ENCODE measurements at regions not wholly inside any gene's neighbourhood (a gene's known extent, or its start where the extent isn't known, plus 50 kb on each side); places are given as distances from the start of the nearest gene placed in this dataset.
"Not testable (repeated sequence)": the region's sequence is repeated elsewhere in the genome, so short reads cannot be mapped to it uniquely, and the experiment has no call there.

DNA sequence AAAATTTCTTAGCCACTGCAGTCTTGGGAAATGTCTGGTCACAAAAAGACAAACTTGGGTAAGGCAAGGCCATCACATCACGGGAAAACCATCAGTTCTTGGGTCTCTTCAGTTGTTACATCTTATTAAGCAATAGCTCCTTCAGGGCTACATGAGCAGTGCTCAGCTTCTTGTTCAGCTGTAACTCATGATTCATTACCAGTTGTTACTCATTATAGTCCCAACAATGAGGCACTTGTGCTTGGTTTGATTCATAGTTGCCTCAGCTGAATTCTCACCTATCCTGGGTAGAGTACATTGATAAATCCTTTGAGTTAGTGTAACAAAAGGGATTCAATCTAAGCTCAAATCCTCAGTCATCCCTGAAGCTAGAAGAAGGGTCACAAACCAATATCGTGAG is 102.4 kb upstream of the DCC start:
- DNase-seq (no peak), ATAC-seq (no peak)
- intact Hi-C loops (cut with DNase I) = no loop called here
- no peaks in the 10 kb centered on the region for H3K9me3 ChIP-seq
- WGBS, 2 donors = 44 to 58% methylated on average over 2 of the region's 2 CpGs
- H3K27ac ChIP-seq = no peak overlapping the region
- no peaks in the 10 kb centered on the region for H3K4me1 ChIP-seq
- no peak overlapping the region for H3K4me3 ChIP-seq
- no peaks in the 10 kb centered on the region for H3K36me3 ChIP-seq (replicated peaks in 1 of 2; ENCODE audit: insufficient read depth in 1 of 2, low read depth in 2 of 2)
- H3K27me3 ChIP-seq = no peaks in the 10 kb centered on the region
- TF ChIP-seq POLR2A (IDR thresholded peaks at IDR 0.05) = no peak
- TF ChIP-seq, protein P1, sequence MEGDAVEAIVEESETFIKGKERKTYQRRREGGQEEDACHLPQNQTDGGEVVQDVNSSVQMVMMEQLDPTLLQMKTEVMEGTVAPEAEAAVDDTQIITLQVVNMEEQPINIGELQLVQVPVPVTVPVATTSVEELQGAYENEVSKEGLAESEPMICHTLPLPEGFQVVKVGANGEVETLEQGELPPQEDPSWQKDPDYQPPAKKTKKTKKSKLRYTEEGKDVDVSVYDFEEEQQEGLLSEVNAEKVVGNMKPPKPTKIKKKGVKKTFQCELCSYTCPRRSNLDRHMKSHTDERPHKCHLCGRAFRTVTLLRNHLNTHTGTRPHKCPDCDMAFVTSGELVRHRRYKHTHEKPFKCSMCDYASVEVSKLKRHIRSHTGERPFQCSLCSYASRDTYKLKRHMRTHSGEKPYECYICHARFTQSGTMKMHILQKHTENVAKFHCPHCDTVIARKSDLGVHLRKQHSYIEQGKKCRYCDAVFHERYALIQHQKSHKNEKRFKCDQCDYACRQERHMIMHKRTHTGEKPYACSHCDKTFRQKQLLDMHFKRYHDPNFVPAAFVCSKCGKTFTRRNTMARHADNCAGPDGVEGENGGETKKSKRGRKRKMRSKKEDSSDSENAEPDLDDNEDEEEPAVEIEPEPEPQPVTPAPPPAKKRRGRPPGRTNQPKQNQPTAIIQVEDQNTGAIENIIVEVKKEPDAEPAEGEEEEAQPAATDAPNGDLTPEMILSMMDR (IDR thresholded peaks at IDR 0.05) = no peak

DNA sequence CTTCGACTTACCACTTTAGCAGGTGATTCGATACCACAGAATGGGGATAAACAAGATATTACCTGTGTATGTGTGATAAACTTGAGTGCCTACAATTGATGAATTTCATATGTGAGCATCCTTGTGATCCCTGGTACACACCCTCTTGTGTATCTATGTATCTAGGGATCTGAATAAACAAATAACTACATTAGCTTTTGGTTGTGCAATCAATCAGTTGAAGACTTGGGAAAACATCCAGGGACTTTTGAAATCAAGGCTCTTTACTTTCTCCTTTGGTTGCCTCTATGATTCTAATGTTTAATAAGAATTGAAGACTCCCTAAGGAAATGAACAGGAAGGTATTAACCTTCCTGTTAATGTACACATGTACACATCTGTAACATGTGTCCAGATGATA is 97.3 kb upstream of the DCC start:
- no peak for ATAC-seq
- no peak for TF ChIP-seq POLR2A (IDR thresholded peaks at IDR 0.05)
- TF ChIP-seq, protein P1 (IDR thresholded peaks at IDR 0.05) = no peak
- DNase-seq = no peak
- Histone ChIP-seq H3K4me3 (no peak overlapping the region), H3K4me1 (no peaks in the 10 kb centered on the region), H3K27ac (no peak overlapping the region), H3K36me3 (replicated peaks in 1 of 2; ENCODE audit: insufficient read depth in 1 of 2, low read depth in 2 of 2) (no peaks in the 10 kb centered on the region), H3K9me3 (no peaks in the 10 kb centered on the region), H3K27me3 (no peaks in the 10 kb centered on the region)
- intact Hi-C loops (cut with DNase I) = no loop called here
- WGBS, 2 donors = 61 to 85% methylated on average over 2 of the region's 2 CpGs

DNA sequence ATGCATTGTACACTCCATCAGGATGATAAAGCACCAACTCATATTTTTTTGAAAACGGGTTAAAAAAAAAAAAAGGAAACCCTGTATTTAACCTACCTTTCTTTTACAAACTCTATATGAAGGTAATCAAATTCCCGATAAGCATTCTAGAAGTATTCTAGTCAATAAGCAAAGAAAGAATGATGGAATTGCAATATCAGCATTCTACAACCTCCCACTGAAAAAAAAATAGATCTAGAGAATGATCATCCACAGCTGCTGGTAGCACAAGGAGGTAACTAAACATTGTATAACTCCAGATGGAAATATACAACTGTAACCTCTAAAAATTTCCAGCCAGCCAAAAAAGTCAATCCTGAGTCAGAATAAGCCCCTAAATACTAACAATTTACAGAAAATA is 95.3 kb upstream of the DCC start:
- H3K4me1 ChIP-seq = no peaks in the 10 kb centered on the region
- no peak overlapping the region for H3K4me3 ChIP-seq
- no peak for TF ChIP-seq POLR2A (IDR thresholded peaks at IDR 0.05)
- TF ChIP-seq, protein P1 (IDR thresholded peaks at IDR 0.05) = no peak
- intact Hi-C loops (cut with DNase I) = no loop called here
- H3K27me3 ChIP-seq = no peaks in the 10 kb centered on the region
- DNase-seq (no peak), ATAC-seq (no peak)
- WGBS, 2 donors = 62 to 70% methylated on average over 2 of the region's 2 CpGs
- no peaks in the 10 kb centered on the region for H3K9me3 ChIP-seq
- no peak overlapping the region for H3K27ac ChIP-seq
- no peaks in the 10 kb centered on the region for H3K36me3 ChIP-seq (replicated peaks in 1 of 2; ENCODE audit: insufficient read depth in 1 of 2, low read depth in 2 of 2)

DNA sequence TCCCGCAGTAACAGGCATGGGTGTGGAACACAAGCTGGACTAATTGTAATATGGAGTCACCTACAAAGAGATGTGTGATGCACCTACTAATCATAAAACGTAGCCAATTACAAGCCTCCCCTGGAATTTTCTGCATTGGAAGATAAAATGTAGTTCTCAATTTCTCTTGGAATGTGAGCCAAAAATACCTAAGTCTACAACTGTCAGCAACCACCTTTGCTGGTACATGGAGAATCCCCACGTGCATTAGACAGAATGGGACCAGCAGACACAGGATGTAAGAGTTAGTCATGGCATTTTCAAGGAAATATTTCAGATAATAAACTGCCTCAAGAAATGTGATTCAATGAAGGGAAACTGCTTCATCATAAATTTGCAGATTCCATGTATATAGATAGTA is 85.6 kb upstream of the DCC start:
- 62 to 67% methylated on average over 3 of the region's 3 CpGs for WGBS, 2 donors
- no peaks in the 10 kb centered on the region for H3K4me1 ChIP-seq
- H3K4me3 ChIP-seq = no peak overlapping the region
- no peaks in the 10 kb centered on the region for H3K27me3 ChIP-seq
- no peak for TF ChIP-seq POLR2A (IDR thresholded peaks at IDR 0.05)
- TF ChIP-seq, protein P1 (IDR thresholded peaks at IDR 0.05) = no peak
- no peak overlapping the region for H3K27ac ChIP-seq
- DNase-seq (no peak), ATAC-seq (no peak)
- no peaks in the 10 kb centered on the region for H3K9me3 ChIP-seq
- intact Hi-C loops (cut with DNase I) = no loop called here
- no peaks in the 10 kb centered on the region for H3K36me3 ChIP-seq (replicated peaks in 1 of 2; ENCODE audit: insufficient read depth in 1 of 2, low read depth in 2 of 2)

DNA sequence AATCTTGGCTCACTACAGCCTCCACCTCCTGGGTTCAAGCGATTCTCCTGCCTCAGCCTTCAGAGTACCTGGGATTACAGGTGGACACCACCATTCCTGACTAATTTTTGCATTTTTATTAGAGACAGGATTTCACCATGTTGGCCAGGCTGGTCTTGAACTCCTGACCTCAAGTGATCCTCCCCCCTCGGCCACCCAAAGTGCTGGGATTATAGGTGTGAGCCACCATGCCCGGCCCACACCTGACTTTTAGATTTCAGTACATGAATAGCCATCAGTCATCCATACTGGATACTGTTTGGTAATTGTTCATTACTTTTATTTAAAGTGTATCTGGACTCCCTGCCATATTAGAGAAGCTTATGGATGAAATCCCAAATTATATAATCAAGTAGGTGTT is 82.6 kb upstream of the DCC start:
- intact Hi-C loops (cut with DNase I); DNase-seq; H3K4me1 ChIP-seq; ATAC-seq; H3K27ac ChIP-seq; H3K27me3 ChIP-seq; H3K9me3 ChIP-seq; H3K36me3 ChIP-seq (replicated peaks in 1 of 2; ENCODE audit: insufficient read depth in 1 of 2, low read depth in 2 of 2); H3K4me3 ChIP-seq: not testable (repeated sequence)
- WGBS, 2 donors = 56 to 59% methylated on average over 3 of the region's 3 CpGs

Data from body of pancreas (tissue), 4 donors.